ENCODE measurements at regions not wholly inside any gene's neighbourhood (a gene's known extent, or its start where the extent isn't known, plus 50 kb on each side); places are given as distances from the start of the nearest gene placed in this dataset.

GRCh38 chr14:104388011-104388521 is 191.5 kb upstream of the C14orf180 start:
- Mint-ChIP-seq H3K36me3 (ENCODE audit: low read depth, unreplicated experiment) (no peaks in the 10 kb centered on the region), H3K4me1 (ENCODE audit: unreplicated experiment) (no peaks in the 10 kb centered on the region), H3K27ac (ENCODE audit: unreplicated experiment) (no peak overlapping the region), H3K4me3 (ENCODE audit: unreplicated experiment) (no peak overlapping the region), H3K27me3 (ENCODE audit: unreplicated experiment) (peaks cover 4% of the 10 kb centered on the region), H3K9me3 (ENCODE audit: unreplicated experiment) (no peaks in the 10 kb centered on the region)
- TF ChIP-seq, protein P1, sequence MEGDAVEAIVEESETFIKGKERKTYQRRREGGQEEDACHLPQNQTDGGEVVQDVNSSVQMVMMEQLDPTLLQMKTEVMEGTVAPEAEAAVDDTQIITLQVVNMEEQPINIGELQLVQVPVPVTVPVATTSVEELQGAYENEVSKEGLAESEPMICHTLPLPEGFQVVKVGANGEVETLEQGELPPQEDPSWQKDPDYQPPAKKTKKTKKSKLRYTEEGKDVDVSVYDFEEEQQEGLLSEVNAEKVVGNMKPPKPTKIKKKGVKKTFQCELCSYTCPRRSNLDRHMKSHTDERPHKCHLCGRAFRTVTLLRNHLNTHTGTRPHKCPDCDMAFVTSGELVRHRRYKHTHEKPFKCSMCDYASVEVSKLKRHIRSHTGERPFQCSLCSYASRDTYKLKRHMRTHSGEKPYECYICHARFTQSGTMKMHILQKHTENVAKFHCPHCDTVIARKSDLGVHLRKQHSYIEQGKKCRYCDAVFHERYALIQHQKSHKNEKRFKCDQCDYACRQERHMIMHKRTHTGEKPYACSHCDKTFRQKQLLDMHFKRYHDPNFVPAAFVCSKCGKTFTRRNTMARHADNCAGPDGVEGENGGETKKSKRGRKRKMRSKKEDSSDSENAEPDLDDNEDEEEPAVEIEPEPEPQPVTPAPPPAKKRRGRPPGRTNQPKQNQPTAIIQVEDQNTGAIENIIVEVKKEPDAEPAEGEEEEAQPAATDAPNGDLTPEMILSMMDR (IDR thresholded peaks at IDR 0.05; ENCODE audit: unreplicated experiment) = no peak
- DNase-seq (ENCODE audit: low spot score) = peak; percentile 2

GRCh38 chr14:104388541-104389325 is 190.8 kb upstream of the C14orf180 start:
- no peaks in the 10 kb centered on the region for H3K36me3 Mint-ChIP-seq (ENCODE audit: low read depth, unreplicated experiment)
- DNase-seq (ENCODE audit: low spot score) = no peak
- H3K9me3 Mint-ChIP-seq (ENCODE audit: unreplicated experiment) = no peaks in the 10 kb centered on the region
- H3K27ac Mint-ChIP-seq (ENCODE audit: unreplicated experiment) = no peak overlapping the region
- no peaks in the 10 kb centered on the region for H3K4me1 Mint-ChIP-seq (ENCODE audit: unreplicated experiment)
- peaks cover 4% of the 10 kb centered on the region for H3K27me3 Mint-ChIP-seq (ENCODE audit: unreplicated experiment)
- TF ChIP-seq, protein P1 (IDR thresholded peaks at IDR 0.05; ENCODE audit: unreplicated experiment) = no peak
- no peak overlapping the region for H3K4me3 Mint-ChIP-seq (ENCODE audit: unreplicated experiment)

- DNase-seq (ENCODE audit: low spot score) = no peak
- no peak overlapping the region for H3K27ac Mint-ChIP-seq (ENCODE audit: unreplicated experiment)
- H3K4me3 Mint-ChIP-seq (ENCODE audit: unreplicated experiment) = no peak overlapping the region
Observed at GRCh38 chr14:104389326-104390220, 190.0 kb upstream of the C14orf180 start.

DNA sequence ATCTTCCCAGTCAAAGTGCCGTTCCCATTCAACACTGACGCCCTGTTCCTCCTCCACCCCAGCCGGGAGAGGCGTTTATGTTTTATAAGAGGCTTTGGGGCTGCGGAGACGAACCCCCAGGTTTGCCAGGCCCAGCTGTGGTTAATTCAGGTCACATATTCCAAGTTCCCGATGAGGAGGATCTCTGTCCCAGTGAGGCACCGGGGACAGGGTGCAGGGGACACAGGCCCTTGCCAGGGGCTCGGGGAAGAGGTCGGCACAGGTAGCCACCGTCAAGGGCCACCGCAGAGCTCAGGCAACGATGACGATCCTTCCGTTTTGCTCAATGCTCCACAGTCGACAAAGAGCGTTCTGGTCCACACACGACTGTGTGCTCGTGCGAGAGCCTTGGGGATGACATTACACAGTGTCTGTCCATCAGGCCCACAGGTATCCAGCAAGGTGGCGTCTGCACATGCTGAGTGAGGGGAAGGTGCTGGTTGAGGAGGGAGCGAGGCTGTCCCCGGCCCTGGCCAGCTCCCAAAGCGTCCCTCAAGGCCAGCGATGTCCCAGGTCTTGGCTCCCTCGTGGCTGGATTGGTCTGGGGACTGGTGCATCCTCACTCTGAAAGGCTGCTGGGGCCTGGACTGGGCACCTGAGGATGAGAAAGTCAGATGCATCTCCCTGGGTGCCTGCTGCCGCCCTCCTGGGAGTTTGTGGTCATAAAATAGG is 189.2 kb upstream of the C14orf180 start:
- Mint-ChIP-seq H3K36me3 (ENCODE audit: low read depth, unreplicated experiment) (no peaks in the 10 kb centered on the region), H3K4me3 (ENCODE audit: unreplicated experiment) (no peak overlapping the region), H3K9me3 (ENCODE audit: unreplicated experiment) (no peaks in the 10 kb centered on the region), H3K4me1 (ENCODE audit: unreplicated experiment) (no peaks in the 10 kb centered on the region), H3K27ac (ENCODE audit: unreplicated experiment) (no peak overlapping the region), H3K27me3 (ENCODE audit: unreplicated experiment) (peaks cover 10% of the 10 kb centered on the region)
- TF ChIP-seq, protein P1 (IDR thresholded peaks at IDR 0.05; ENCODE audit: unreplicated experiment) = no peak
- DNase-seq (ENCODE audit: low spot score) = no peak

More at GRCh38 chr14:104389326-104390220, 190.0 kb upstream of the C14orf180 start:
- no peaks in the 10 kb centered on the region for H3K36me3 Mint-ChIP-seq (ENCODE audit: low read depth, unreplicated experiment)
- H3K9me3 Mint-ChIP-seq (ENCODE audit: unreplicated experiment) = no peaks in the 10 kb centered on the region
- no peaks in the 10 kb centered on the region for H3K4me1 Mint-ChIP-seq (ENCODE audit: unreplicated experiment)
- TF ChIP-seq, protein P1 (IDR thresholded peaks at IDR 0.05; ENCODE audit: unreplicated experiment) = no peak
- peaks cover 7% of the 10 kb centered on the region for H3K27me3 Mint-ChIP-seq (ENCODE audit: unreplicated experiment)

Measured in endothelial cell (in vitro differentiated cells).